B cell (primary cell): ENCODE measurements at regions not wholly inside any gene's neighbourhood (a gene's known extent, or its start where the extent isn't known, plus 50 kb on each side); places are given as distances from the start of the nearest gene placed in this dataset.

Experiments used
- ATAC-seq: fragments of 200-7000 bp; cut with Tn5 transposase; one replicate; pipeline ENCODE4 v1.10.0; 2021; ENCODE audit warnings: low read depth, mild to moderate bottlenecking, moderate number of reproducible peaks, moderate library complexity
- CTCF ChIA-PET: fragments of 350-600 bp; sonication (Branson Sonifier 250); formaldehyde crosslinking; loops from one replicate; lab custom pipeline; 2021; ENCODE audit warnings: antibody characterized with exemption, inconsistent platforms; lab: Charles Lee
- POLR2A ChIA-PET: fragments of 350-600 bp; sonication (Branson Sonifier 250); formaldehyde crosslinking; loops from one replicate; lab custom pipeline; 2021; ENCODE audit warnings: antibody characterized with exemption; lab: Charles Lee
- DNase-seq: peaks from one replicate; pipeline ENCODE4 v3.0.0; 2013
- H2AFZ ChIP-seq: 2 replicates; pipeline ENCODE4 v1.6.1; 2012; ENCODE audit warnings: mild to moderate bottlenecking, low read depth, low read length; ENCODE audit not compliant: insufficient read depth, poor library complexity, severe bottlenecking
- H3K27ac ChIP-seq, 2 donors: 1 replicate in 1 of 2; 2 replicates in 1 of 2; pipeline ENCODE4 v1.5.1; 2012 to 2013; ENCODE audit warnings: low read length in 2 of 2, mild to moderate bottlenecking in 2 of 2, moderate library complexity in 1 of 2
- H3K27me3 ChIP-seq, 4 experiments: fragments of 200-600 bp in 1 of 4; sonication (generic) in 1 of 4; replicated peaks in 1 of 4; 1 replicate in 2 of 4; 2 replicates in 2 of 4; pipeline versions ENCODE4 v1.6.1 to v1.7.0; 2013 to 2016; ENCODE audit warnings: low read length in 3 of 4, mild to moderate bottlenecking in 2 of 4, mixed read lengths in 1 of 4, moderate library complexity in 1 of 4; ENCODE audit not compliant: insufficient read depth in 4 of 4, control insufficient read depth in 3 of 4; ENCODE audit errors: control extremely low read depth in 1 of 4
- H3K36me3 ChIP-seq, 2 experiments: replicated peaks in 1 of 2; 1 replicate in 1 of 2; 2 replicates in 1 of 2; pipeline versions ENCODE4 v1.6.1 to v1.7.1; 2013; ENCODE audit warnings: low read length in 1 of 2; ENCODE audit not compliant: insufficient read depth in 2 of 2, control insufficient read depth in 1 of 2; ENCODE audit errors: control extremely low read depth in 1 of 2, extremely low read depth in 1 of 2
- H3K4me1 ChIP-seq, 2 donors: fragments of 200-600 bp in 1 of 2; sonication (generic) in 1 of 2; 1 replicate in 1 of 2; 2 replicates in 1 of 2; pipeline versions ENCODE4 v1.5.1 to v1.6.1; 2013 to 2017; ENCODE audit warnings: low read length in 2 of 2; ENCODE audit not compliant: control insufficient read depth in 2 of 2, insufficient read depth in 2 of 2
- H3K4me2 ChIP-seq: replicated peaks from 2 replicates; pipeline ENCODE3; 2012; ENCODE audit warnings: mild to moderate bottlenecking, low read depth, low read length; ENCODE audit not compliant: poor library complexity, severe bottlenecking
- H3K4me3 ChIP-seq, 5 experiments: fragments of 200-600 bp in 1 of 5; sonication (generic) in 1 of 5; 1 replicate in 3 of 5; 2 replicates in 2 of 5; pipeline versions ENCODE4 v1.5.1 to v1.7.0; 2011 to 2016; ENCODE audit warnings: low read length in 4 of 5, mild to moderate bottlenecking in 4 of 5, low read depth in 2 of 5, control low read depth in 1 of 5, moderate library complexity in 1 of 5; ENCODE audit not compliant: insufficient read depth in 1 of 5; ENCODE audit errors: control extremely low read depth in 1 of 5, extremely low read depth in 1 of 5
- H3K79me2 ChIP-seq: fragments of 200-600 bp; sonication (generic); one replicate; pipeline ENCODE4 v1.6.0; 2016; ENCODE audit warnings: low read length; ENCODE audit not compliant: control insufficient read depth, insufficient read depth
- H3K9ac ChIP-seq: fragments of 200-600 bp; sonication (generic); 2 replicates; pipeline ENCODE4 v1.6.1; 2017; ENCODE audit warnings: mild to moderate bottlenecking, low read length, moderate library complexity
- H3K9me3 ChIP-seq, 3 donors: one replicate each; pipeline versions ENCODE4 v1.6.1 to v1.7.1; 2013; ENCODE audit warnings: low read length in 2 of 3; ENCODE audit not compliant: control insufficient read depth in 2 of 3, insufficient read depth in 1 of 3; ENCODE audit errors: control extremely low read depth in 1 of 3
- H4K20me1 ChIP-seq: 2 replicates; pipeline ENCODE4 v1.6.0; 2012; ENCODE audit warnings: mild to moderate bottlenecking, low read length; ENCODE audit not compliant: insufficient read depth, control insufficient read depth, poor library complexity, severe bottlenecking
- H3K27ac Mint-ChIP-seq: one replicate; pipeline ENCODE4 v1.8.0; 2021; ENCODE audit warnings: mixed read lengths
- H3K27me3 Mint-ChIP-seq: one replicate; pipeline ENCODE4 v1.8.0; 2021; ENCODE audit warnings: mixed read lengths
- H3K4me1 Mint-ChIP-seq: one replicate; pipeline ENCODE4 v1.8.0; 2021; ENCODE audit warnings: mixed read lengths
- H3K4me3 Mint-ChIP-seq: one replicate; pipeline ENCODE4 v1.8.0; 2021; ENCODE audit warnings: mixed read lengths
- H3K9me3 Mint-ChIP-seq: one replicate; pipeline ENCODE4 v1.8.0; 2022; ENCODE audit warnings: mixed read lengths; ENCODE audit not compliant: insufficient read depth
- EZH2 ChIP-seq: IDR thresholded peaks from 2 replicates; pipeline ENCODE4 v1.6.1; 2012; ENCODE audit warnings: borderline replicate concordance, low read depth, mild to moderate bottlenecking, moderate library complexity, low read length; ENCODE audit not compliant: insufficient read depth, poor library complexity, severe bottlenecking
- WGBS: methylation state at CpG from one replicate; pipeline ENCODE4 v1.1.5; 2013; ENCODE audit warnings: missing lambda C conversion rate; ENCODE audit not compliant: insufficient coverage; 5-methylcytosine and 5-hydroxymethylcytosine counted together
- intact Hi-C: fragments of 100-400 bp; cut with micrococcal nuclease; formaldehyde crosslinking; loops from one replicate; pipeline ENCODE4 v1.10.0; 2022
- TF ChIP-seq, protein P1 (sequence below): fragments of 200-600 bp; IDR thresholded peaks from one replicate; pipeline ENCODE4 v1.8.0; 2022; ENCODE audit warnings: antibody characterized with exemption, mild to moderate bottlenecking

DNA sequence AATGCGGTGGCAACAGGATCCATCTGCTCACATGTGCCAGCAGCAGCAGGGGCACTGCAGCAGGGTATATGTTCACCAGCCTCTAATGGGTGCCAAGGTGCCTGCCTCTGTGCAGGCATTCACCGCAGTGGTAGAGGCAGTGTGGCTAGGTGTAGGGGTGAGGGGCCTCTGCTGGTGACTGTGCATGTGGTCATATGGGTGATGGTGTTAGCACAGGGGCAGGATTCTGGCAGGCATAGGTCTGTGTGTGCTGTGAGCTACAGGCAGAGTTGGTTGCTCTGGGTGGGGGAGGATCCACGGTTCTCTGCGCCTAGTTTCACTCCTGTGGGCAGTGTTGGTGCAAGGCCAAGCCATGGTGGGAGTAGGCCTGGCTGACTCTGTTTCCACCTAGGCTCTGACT is 566.5 kb upstream of the GNPDA2 start:
- no peak overlapping the region for H3K27ac ChIP-seq
- no peak for ATAC-seq
- no peaks in the 10 kb centered on the region for H3K4me1 ChIP-seq
- no peaks in the 10 kb centered on the region for H3K4me1 Mint-ChIP-seq
- TF ChIP-seq EZH2: no peak
- TF ChIP-seq, protein P1, sequence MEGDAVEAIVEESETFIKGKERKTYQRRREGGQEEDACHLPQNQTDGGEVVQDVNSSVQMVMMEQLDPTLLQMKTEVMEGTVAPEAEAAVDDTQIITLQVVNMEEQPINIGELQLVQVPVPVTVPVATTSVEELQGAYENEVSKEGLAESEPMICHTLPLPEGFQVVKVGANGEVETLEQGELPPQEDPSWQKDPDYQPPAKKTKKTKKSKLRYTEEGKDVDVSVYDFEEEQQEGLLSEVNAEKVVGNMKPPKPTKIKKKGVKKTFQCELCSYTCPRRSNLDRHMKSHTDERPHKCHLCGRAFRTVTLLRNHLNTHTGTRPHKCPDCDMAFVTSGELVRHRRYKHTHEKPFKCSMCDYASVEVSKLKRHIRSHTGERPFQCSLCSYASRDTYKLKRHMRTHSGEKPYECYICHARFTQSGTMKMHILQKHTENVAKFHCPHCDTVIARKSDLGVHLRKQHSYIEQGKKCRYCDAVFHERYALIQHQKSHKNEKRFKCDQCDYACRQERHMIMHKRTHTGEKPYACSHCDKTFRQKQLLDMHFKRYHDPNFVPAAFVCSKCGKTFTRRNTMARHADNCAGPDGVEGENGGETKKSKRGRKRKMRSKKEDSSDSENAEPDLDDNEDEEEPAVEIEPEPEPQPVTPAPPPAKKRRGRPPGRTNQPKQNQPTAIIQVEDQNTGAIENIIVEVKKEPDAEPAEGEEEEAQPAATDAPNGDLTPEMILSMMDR: no peak
- no peak for DNase-seq
- 84% methylated on average over 4 of the region's 4 CpGs for WGBS
- peaks cover 13% of the 10 kb centered on the region for H3K9me3 Mint-ChIP-seq
- H3K9ac ChIP-seq: no peak overlapping the region
- H3K4me3 ChIP-seq: no peak overlapping the region
- ChIA-PET CTCF (no interaction called here), POLR2A (no interaction called here)
- H3K79me2 ChIP-seq: no peaks in the 10 kb centered on the region
- H2AFZ ChIP-seq: no peak overlapping the region
- H3K9me3 ChIP-seq: peaks cover 0 to 10% (median 0%) of the 10 kb centered on the region in 3 donors
- no peaks in the 10 kb centered on the region for H3K36me3 ChIP-seq
- H3K27me3 ChIP-seq: no peaks in the 10 kb centered on the region
- no peak overlapping the region for H3K27ac Mint-ChIP-seq
- no peaks in the 10 kb centered on the region for H3K27me3 Mint-ChIP-seq
- H4K20me1 ChIP-seq: no peaks in the 10 kb centered on the region
- intact Hi-C loops: no loop called here
- H3K4me3 Mint-ChIP-seq: no peak overlapping the region
- no peak overlapping the region for H3K4me2 ChIP-seq

- H4K20me1 ChIP-seq: no peaks in the 10 kb centered on the region
- H3K79me2 ChIP-seq: no peaks in the 10 kb centered on the region
- H3K9me3 ChIP-seq: peaks cover 0 to 12% (median 0%) of the 10 kb centered on the region in 3 donors
- H3K27ac ChIP-seq: no peak overlapping the region
- no peak overlapping the region for H3K4me3 ChIP-seq
- H3K9ac ChIP-seq: no peak overlapping the region
- ChIA-PET CTCF (no interaction called here), POLR2A (no interaction called here)
- H3K4me1 ChIP-seq: no peaks in the 10 kb centered on the region
- no peak overlapping the region for H2AFZ ChIP-seq
- H3K4me3 Mint-ChIP-seq: no peak overlapping the region
- intact Hi-C loops: no loop called here
- 86% methylated on average over 14 of the region's 14 CpGs for WGBS
- DNase-seq: no peak
- H3K4me1 Mint-ChIP-seq: no peaks in the 10 kb centered on the region
- H3K9me3 Mint-ChIP-seq: peaks cover 2% of the 10 kb centered on the region
- no peak for ATAC-seq
- H3K36me3 ChIP-seq: no peaks in the 10 kb centered on the region
- H3K27me3 Mint-ChIP-seq: no peaks in the 10 kb centered on the region
- H3K27ac Mint-ChIP-seq: no peak overlapping the region
- no peaks in the 10 kb centered on the region for H3K27me3 ChIP-seq
- TF ChIP-seq EZH2: no peak
- TF ChIP-seq, protein P1: no peak
- H3K4me2 ChIP-seq: no peak overlapping the region
Observed at GRCh38 chr4:45284400-45285085, 558.2 kb upstream of the GNPDA2 start.
